GM21529 (cell line): ENCODE measurements at regions not wholly inside any gene's neighbourhood (a gene's known extent, or its start where the extent isn't known, plus 50 kb on each side); places are given as distances from the start of the nearest gene placed in this dataset.
"Not testable (repeated sequence)": the region's sequence is repeated elsewhere in the genome, so short reads cannot be mapped to it uniquely, and the experiment has no call there.

ENCODE experiments used
- ATAC-seq: cut with Tn5 transposase; IDR thresholded peaks from one replicate; pipeline ENCODE4 v1.9.1; 2021; ENCODE audit not compliant: unreplicated experiment

- ATAC-seq: no peak
Observed at GRCh38 chr5:56733580-56733979, 81.8 kb upstream of the MAP3K1 start.

GRCh38 chr5:56732121-56732520, 83.2 kb upstream of the MAP3K1 start:
- no peak for ATAC-seq

- ATAC-seq: not testable (repeated sequence)
Observed at GRCh38 chr5:56731473-56731872, 83.9 kb upstream of the MAP3K1 start.

GRCh38 chr5:56729488-56729887, 85.9 kb upstream of the MAP3K1 start:
- ATAC-seq: no peak

- no peak for ATAC-seq
Observed at GRCh38 chr5:56725711-56726411, 89.5 kb upstream of the MAP3K1 start.

GRCh38 chr5:56724857-56725256, 90.5 kb upstream of the MAP3K1 start:
- not testable (repeated sequence) for ATAC-seq

- ATAC-seq: no peak
Observed at GRCh38 chr5:56722317-56722716, 93.0 kb upstream of the MAP3K1 start.

- ATAC-seq: no peak
Observed at GRCh38 chr5:56717253-56717987, 97.9 kb upstream of the MAP3K1 start.

GRCh38 chr5:56715986-56716385, 99.4 kb upstream of the MAP3K1 start:
- no peak for ATAC-seq

- ATAC-seq: no peak
Observed at GRCh38 chr5:56712895-56713591, 102.3 kb upstream of the MAP3K1 start.

- ATAC-seq: no peak
Observed at GRCh38 chr5:56710826-56711590, 104.3 kb upstream of the MAP3K1 start.

- no peak for ATAC-seq
Observed at GRCh38 chr5:56706504-56706903, 108.8 kb upstream of the MAP3K1 start.

- no peak for ATAC-seq
Observed at GRCh38 chr5:56705217-56705616, 110.1 kb upstream of the MAP3K1 start.

GRCh38 chr5:56703952-56704351, 111.4 kb upstream of the MAP3K1 start:
- ATAC-seq: no peak

GRCh38 chr5:56700711-56701110, 114.6 kb upstream of the MAP3K1 start:
- no peak for ATAC-seq

GRCh38 chr5:56699538-56699937, 115.8 kb upstream of the MAP3K1 start:
- ATAC-seq: no peak

GRCh38 chr5:56698463-56699381, 116.6 kb upstream of the MAP3K1 start:
- no peak for ATAC-seq

GRCh38 chr5:56696900-56697299, 118.4 kb upstream of the MAP3K1 start:
- ATAC-seq: no peak

- ATAC-seq: no peak
Observed at GRCh38 chr5:56693220-56693579, 122.1 kb upstream of the MAP3K1 start.
